Bronchial epithelial cell (primary cell): ENCODE measurements at regions not wholly inside any gene's neighbourhood (a gene's known extent, or its start where the extent isn't known, plus 50 kb on each side); places are given as distances from the start of the nearest gene placed in this dataset.

ENCODE experiments used
- DNase-seq: peaks from one replicate; pipeline ENCODE4 v3.0.0-alpha.2; 2010; ENCODE audit warnings: low read depth
- FAIRE-seq: peaks from 2 replicates; lab custom pipeline; 2011; peaks lifted over from hg19 to GRCh38; lab: Jason Lieb, UNC
- H3K27me3 ChIP-seq: 2 replicates; pipeline ENCODE4 v1.5.1; 2011; ENCODE audit warnings: low read length; ENCODE audit not compliant: control insufficient read depth, insufficient read depth
- H3K36me3 ChIP-seq: 2 replicates; pipeline ENCODE4 v1.5.1; 2011; ENCODE audit warnings: low read length; ENCODE audit not compliant: control insufficient read depth, insufficient read depth
- H3K4me3 ChIP-seq: 2 replicates; pipeline ENCODE4 v1.5.1; 2011; ENCODE audit warnings: mild to moderate bottlenecking, low read depth, low read length, control low read depth
- TF ChIP-seq, protein P1 (sequence below): IDR thresholded peaks from 2 replicates; pipeline ENCODE4 v1.5.1; 2011; ENCODE audit warnings: mild to moderate bottlenecking, moderate library complexity, low read length, control low read depth, inconsistent platforms; ENCODE audit not compliant: insufficient read depth, severe bottlenecking

GRCh38 chr11:119992171-119993051 lies 145.5 kb downstream of the TRIM29 start:
- Histone ChIP-seq H3K27me3 (peaks cover 31% of the 10 kb centered on the region), H3K36me3 (no peaks in the 10 kb centered on the region), H3K4me3 (no peak overlapping the region)
- DNase-seq (no peak), FAIRE-seq (no peak)
- TF ChIP-seq, protein P1, sequence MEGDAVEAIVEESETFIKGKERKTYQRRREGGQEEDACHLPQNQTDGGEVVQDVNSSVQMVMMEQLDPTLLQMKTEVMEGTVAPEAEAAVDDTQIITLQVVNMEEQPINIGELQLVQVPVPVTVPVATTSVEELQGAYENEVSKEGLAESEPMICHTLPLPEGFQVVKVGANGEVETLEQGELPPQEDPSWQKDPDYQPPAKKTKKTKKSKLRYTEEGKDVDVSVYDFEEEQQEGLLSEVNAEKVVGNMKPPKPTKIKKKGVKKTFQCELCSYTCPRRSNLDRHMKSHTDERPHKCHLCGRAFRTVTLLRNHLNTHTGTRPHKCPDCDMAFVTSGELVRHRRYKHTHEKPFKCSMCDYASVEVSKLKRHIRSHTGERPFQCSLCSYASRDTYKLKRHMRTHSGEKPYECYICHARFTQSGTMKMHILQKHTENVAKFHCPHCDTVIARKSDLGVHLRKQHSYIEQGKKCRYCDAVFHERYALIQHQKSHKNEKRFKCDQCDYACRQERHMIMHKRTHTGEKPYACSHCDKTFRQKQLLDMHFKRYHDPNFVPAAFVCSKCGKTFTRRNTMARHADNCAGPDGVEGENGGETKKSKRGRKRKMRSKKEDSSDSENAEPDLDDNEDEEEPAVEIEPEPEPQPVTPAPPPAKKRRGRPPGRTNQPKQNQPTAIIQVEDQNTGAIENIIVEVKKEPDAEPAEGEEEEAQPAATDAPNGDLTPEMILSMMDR, result no peak

DNA sequence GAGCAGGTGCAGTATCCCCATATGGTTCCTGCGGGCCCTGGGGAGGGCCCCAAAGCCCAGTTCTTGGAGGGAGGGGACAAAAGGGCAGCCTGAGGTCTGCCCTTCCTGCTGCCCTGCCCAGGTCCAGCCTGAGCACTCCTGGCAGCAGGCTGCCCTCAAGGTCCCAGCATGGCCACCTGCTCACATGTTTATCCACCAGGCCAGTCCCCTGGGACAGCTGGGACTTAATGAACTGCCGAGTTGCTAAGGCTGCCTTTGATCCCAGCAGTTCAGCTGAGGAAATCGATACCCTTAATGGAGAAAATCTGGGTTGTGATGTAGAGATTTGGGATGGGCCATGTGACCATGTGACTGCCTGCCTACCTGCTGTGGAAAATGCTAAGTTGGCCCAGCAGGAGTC lies 146.2 kb downstream of the TRIM29 start:
- TF ChIP-seq, protein P1, result no peak
- DNase-seq (no peak), FAIRE-seq (no peak)
- H3K4me3 ChIP-seq, result no peak overlapping the region
- peaks cover 31% of the 10 kb centered on the region for H3K27me3 ChIP-seq
- no peaks in the 10 kb centered on the region for H3K36me3 ChIP-seq

- no peak for DNase-seq
- FAIRE-seq, result no peak
- no peak overlapping the region for H3K4me3 ChIP-seq
- TF ChIP-seq, protein P1, result no peak
- H3K27me3 ChIP-seq, result peaks cover 27% of the 10 kb centered on the region
- no peaks in the 10 kb centered on the region for H3K36me3 ChIP-seq
Observed at GRCh38 chr11:119991022-119991404, 146.9 kb downstream of the TRIM29 start.

- TF ChIP-seq, protein P1, result no peak
- no peak overlapping the region for H3K4me3 ChIP-seq
- DNase-seq (no peak), FAIRE-seq (no peak)
- no peaks in the 10 kb centered on the region for H3K36me3 ChIP-seq
- H3K27me3 ChIP-seq, result peaks cover 24% of the 10 kb centered on the region
Observed at GRCh38 chr11:119990309-119991021, 147.4 kb downstream of the TRIM29 start.

GRCh38 chr11:119989159-119989821 lies 148.6 kb downstream of the TRIM29 start:
- peaks cover 23% of the 10 kb centered on the region for H3K27me3 ChIP-seq
- H3K4me3 ChIP-seq, result no peak overlapping the region
- FAIRE-seq (no peak), DNase-seq (no peak)
- H3K36me3 ChIP-seq, result no peaks in the 10 kb centered on the region
- TF ChIP-seq, protein P1, result no peak
